Neural crest cell (in vitro differentiated cells): ENCODE measurements at regions not wholly inside any gene's neighbourhood (a gene's known extent, or its start where the extent isn't known, plus 50 kb on each side); places are given as distances from the start of the nearest gene placed in this dataset.

Experiments
- DNase-seq: peaks from one replicate; pipeline ENCODE4 v3.0.0; 2021; ENCODE audit warnings: low read depth, mixed read lengths, low spot score
- H3K27ac Mint-ChIP-seq: one replicate; pipeline ENCODE4 v1.8.0; 2021; ENCODE audit warnings: mild to moderate bottlenecking, mixed read lengths; ENCODE audit not compliant: unreplicated experiment
- H3K27me3 Mint-ChIP-seq: 2 replicates; pipeline ENCODE4 v1.8.0; 2021; ENCODE audit warnings: low read depth, mild to moderate bottlenecking, mixed read lengths
- H3K36me3 Mint-ChIP-seq: 2 replicates; pipeline ENCODE4 v1.8.0; 2021; ENCODE audit warnings: low read depth, mild to moderate bottlenecking, mixed read lengths
- H3K4me1 Mint-ChIP-seq: 2 replicates; pipeline ENCODE4 v1.8.0; 2021; ENCODE audit warnings: mixed read lengths
- H3K4me3 Mint-ChIP-seq: one replicate; pipeline ENCODE4 v1.8.0; 2021; ENCODE audit warnings: mild to moderate bottlenecking, mixed read lengths
- H3K9me3 Mint-ChIP-seq: 2 replicates; pipeline ENCODE4 v1.8.0; 2021; ENCODE audit warnings: mixed read lengths
- TF ChIP-seq, protein P1 (sequence below): fragments of 200-600 bp; sonication (generic); conservative IDR thresholded peaks from 2 replicates; pipeline ENCODE4 v1.5.0; 2021; ENCODE audit warnings: antibody characterized with exemption, mild to moderate bottlenecking

GRCh38 chr5:68389618-68390017 is 174.1 kb downstream of the PIK3R1 start:
- Mint-ChIP-seq H3K4me3 (no peak overlapping the region), H3K4me1 (peaks cover 5% of the 10 kb centered on the region), H3K36me3 (no peaks in the 10 kb centered on the region), H3K9me3 (peaks cover 7% of the 10 kb centered on the region), H3K27me3 (no peaks in the 10 kb centered on the region), H3K27ac (no peak overlapping the region)
- TF ChIP-seq, protein P1, sequence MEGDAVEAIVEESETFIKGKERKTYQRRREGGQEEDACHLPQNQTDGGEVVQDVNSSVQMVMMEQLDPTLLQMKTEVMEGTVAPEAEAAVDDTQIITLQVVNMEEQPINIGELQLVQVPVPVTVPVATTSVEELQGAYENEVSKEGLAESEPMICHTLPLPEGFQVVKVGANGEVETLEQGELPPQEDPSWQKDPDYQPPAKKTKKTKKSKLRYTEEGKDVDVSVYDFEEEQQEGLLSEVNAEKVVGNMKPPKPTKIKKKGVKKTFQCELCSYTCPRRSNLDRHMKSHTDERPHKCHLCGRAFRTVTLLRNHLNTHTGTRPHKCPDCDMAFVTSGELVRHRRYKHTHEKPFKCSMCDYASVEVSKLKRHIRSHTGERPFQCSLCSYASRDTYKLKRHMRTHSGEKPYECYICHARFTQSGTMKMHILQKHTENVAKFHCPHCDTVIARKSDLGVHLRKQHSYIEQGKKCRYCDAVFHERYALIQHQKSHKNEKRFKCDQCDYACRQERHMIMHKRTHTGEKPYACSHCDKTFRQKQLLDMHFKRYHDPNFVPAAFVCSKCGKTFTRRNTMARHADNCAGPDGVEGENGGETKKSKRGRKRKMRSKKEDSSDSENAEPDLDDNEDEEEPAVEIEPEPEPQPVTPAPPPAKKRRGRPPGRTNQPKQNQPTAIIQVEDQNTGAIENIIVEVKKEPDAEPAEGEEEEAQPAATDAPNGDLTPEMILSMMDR: no peak
- no peak for DNase-seq

GRCh38 chr5:68392617-68393016 is 177.1 kb downstream of the PIK3R1 start:
- no peaks in the 10 kb centered on the region for H3K27me3 Mint-ChIP-seq
- TF ChIP-seq, protein P1: no peak
- no peak overlapping the region for H3K27ac Mint-ChIP-seq
- no peak overlapping the region for H3K4me3 Mint-ChIP-seq
- peaks cover 10% of the 10 kb centered on the region for H3K9me3 Mint-ChIP-seq
- peaks cover 5% of the 10 kb centered on the region for H3K4me1 Mint-ChIP-seq
- H3K36me3 Mint-ChIP-seq: peaks cover 3% of the 10 kb centered on the region
- DNase-seq: no peak

GRCh38 chr5:68395302-68395701 is 179.7 kb downstream of the PIK3R1 start:
- no peak for DNase-seq

GRCh38 chr5:68395926-68396511 is 180.5 kb downstream of the PIK3R1 start:
- no peak for DNase-seq
- H3K4me3 Mint-ChIP-seq: no peak overlapping the region
- H3K36me3 Mint-ChIP-seq: peaks cover 3% of the 10 kb centered on the region
- H3K9me3 Mint-ChIP-seq: peaks cover 21% of the 10 kb centered on the region
- peaks cover 5% of the 10 kb centered on the region for H3K4me1 Mint-ChIP-seq
- H3K27ac Mint-ChIP-seq: no peak overlapping the region
- no peaks in the 10 kb centered on the region for H3K27me3 Mint-ChIP-seq
- TF ChIP-seq, protein P1: no peak

More at GRCh38 chr5:68395302-68395701, 179.7 kb downstream of the PIK3R1 start:
- H3K27ac Mint-ChIP-seq: no peak overlapping the region
- TF ChIP-seq, protein P1: no peak
- peaks cover 3% of the 10 kb centered on the region for H3K36me3 Mint-ChIP-seq
- peaks cover 5% of the 10 kb centered on the region for H3K4me1 Mint-ChIP-seq
- H3K4me3 Mint-ChIP-seq: no peak overlapping the region
- H3K27me3 Mint-ChIP-seq: no peaks in the 10 kb centered on the region
- peaks cover 18% of the 10 kb centered on the region for H3K9me3 Mint-ChIP-seq

DNA sequence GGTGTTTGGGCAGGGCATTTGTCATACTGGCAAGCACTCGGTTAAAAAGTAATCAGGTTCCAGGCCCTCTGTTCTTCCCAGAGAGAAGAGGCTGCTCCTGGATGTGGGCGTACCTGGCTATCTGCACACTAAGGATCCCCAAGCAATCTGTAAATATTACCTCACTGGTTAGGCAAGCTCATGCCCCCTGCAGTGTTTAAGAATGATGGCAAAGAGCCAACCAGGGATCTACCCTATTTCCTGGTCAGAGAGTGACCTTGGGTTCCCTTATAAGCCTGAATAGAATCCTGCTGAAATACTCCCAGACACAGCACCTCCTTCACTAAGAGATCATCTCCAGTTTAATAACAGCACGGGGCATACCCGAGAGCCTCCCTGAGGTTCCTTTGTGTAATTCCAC is 181.2 kb downstream of the PIK3R1 start:
- H3K27ac Mint-ChIP-seq: no peak overlapping the region
- TF ChIP-seq, protein P1: no peak
- no peak for DNase-seq

More for the DNA sequence above, 181.2 kb downstream of the PIK3R1 start:
- Mint-ChIP-seq H3K9me3 (peaks cover 19% of the 10 kb centered on the region), H3K36me3 (peaks cover 6% of the 10 kb centered on the region), H3K27me3 (no peaks in the 10 kb centered on the region), H3K4me1 (peaks cover 9% of the 10 kb centered on the region), H3K4me3 (no peak overlapping the region)
